Uterus (tissue), 2 donors: ENCODE measurements at regions not wholly inside any gene's neighbourhood (a gene's known extent, or its start where the extent isn't known, plus 50 kb on each side); places are given as distances from the start of the nearest gene placed in this dataset.

ENCODE experiments used
- CTCF ChIP-seq, 4 experiments: fragments of 200-600 bp in 2 of 4; fragments of 450-650 bp in 2 of 4; sonication (generic) in 2 of 4; IDR thresholded peaks; one replicate each; pipeline ENCODE4 v1.5.1; 2016 to 2019; ENCODE audit warnings: antibody characterized with exemption in 4 of 4, mild to moderate bottlenecking in 2 of 4, moderate library complexity in 1 of 4
- POLR2A ChIP-seq, 2 donors: fragments of 450-650 bp; IDR thresholded peaks; one replicate each; pipeline ENCODE4 v1.6.1; 2016; ENCODE audit warnings: antibody characterized with exemption in 2 of 2, mild to moderate bottlenecking in 1 of 2, moderate library complexity in 1 of 2

- TF ChIP-seq CTCF (IDR thresholded peaks at IDR 0.05) (no peak), POLR2A (IDR thresholded peaks at IDR 0.05) (no peak)
These were observed 134.7 kb upstream of the ELAC2 start for GRCh38 chr17:13152501-13152900.
